ENCODE measurements at regions not wholly inside any gene's neighbourhood (a gene's known extent, or its start where the extent isn't known, plus 50 kb on each side); places are given as distances from the start of the nearest gene placed in this dataset.

GRCh38 chr14:71576472-71576871 is 355.8 kb upstream of the RGS6 start:
- TF ChIP-seq CTCF (IDR thresholded peaks at IDR 0.05; ENCODE audit: insufficient read depth, low read length, poor library complexity, severe bottlenecking), result no peak
- TF ChIP-seq EZH2phosphoT487 (conservative IDR thresholded peaks at IDR 0.05; ENCODE audit: low read length), result no peak
- Histone ChIP-seq H3K9me3 (ENCODE audit: insufficient read depth, low read length) (no peaks in the 10 kb centered on the region), H2AFZ (ENCODE audit: low read depth, low read length, severe bottlenecking) (no peak overlapping the region), H3K4me3 (ENCODE audit: insufficient read depth, low read length, poor library complexity, severe bottlenecking) (no peak overlapping the region), H3K79me2 (ENCODE audit: insufficient read depth, low read length) (no peaks in the 10 kb centered on the region), H3K9me2 (replicated peaks; ENCODE audit: insufficient read depth, low read length) (no peaks in the 10 kb centered on the region), H3K27me3 (ENCODE audit: low read length) (no peaks in the 10 kb centered on the region), H3K9ac (ENCODE audit: low read length) (no peak overlapping the region), H4K20me1 (ENCODE audit: low read depth, low read length) (no peaks in the 10 kb centered on the region), H3F3A (ENCODE audit: insufficient read depth) (peaks cover 5% of the 10 kb centered on the region; the same call in 1 of the 2 replicates), H3K36me3 (ENCODE audit: low read length) (no peaks in the 10 kb centered on the region), H3K4me2 (ENCODE audit: low read depth, low read length, poor library complexity, severe bottlenecking) (no peak overlapping the region), H3K27ac (ENCODE audit: low read depth, low read length) (no peak overlapping the region)

- no peaks in the 10 kb centered on the region for H3K27me3 ChIP-seq (ENCODE audit: low read length)
- no peak overlapping the region for H3K4me3 ChIP-seq (ENCODE audit: insufficient read depth, low read length, poor library complexity, severe bottlenecking)
- H3F3A ChIP-seq (ENCODE audit: insufficient read depth), result no peaks in the 10 kb centered on the region
- no peaks in the 10 kb centered on the region for H4K20me1 ChIP-seq (ENCODE audit: low read depth, low read length)
- no peaks in the 10 kb centered on the region for H3K36me3 ChIP-seq (ENCODE audit: low read length)
- H3K4me2 ChIP-seq (ENCODE audit: low read depth, low read length, poor library complexity, severe bottlenecking), result no peak overlapping the region
- no peak overlapping the region for H3K27ac ChIP-seq (ENCODE audit: low read depth, low read length)
- H3K79me2 ChIP-seq (ENCODE audit: insufficient read depth, low read length), result no peaks in the 10 kb centered on the region
- H3K9me3 ChIP-seq (ENCODE audit: insufficient read depth, low read length), result no peaks in the 10 kb centered on the region
- no peaks in the 10 kb centered on the region for H3K9me2 ChIP-seq (replicated peaks; ENCODE audit: insufficient read depth, low read length)
- TF ChIP-seq EZH2phosphoT487 (conservative IDR thresholded peaks at IDR 0.05; ENCODE audit: low read length) (no peak), CTCF (IDR thresholded peaks at IDR 0.05; ENCODE audit: insufficient read depth, low read length, poor library complexity, severe bottlenecking) (no peak)
- no peak overlapping the region for H3K9ac ChIP-seq (ENCODE audit: low read length)
- H2AFZ ChIP-seq (ENCODE audit: low read depth, low read length, severe bottlenecking), result no peak overlapping the region
These were observed 352.9 kb upstream of the RGS6 start for GRCh38 chr14:71579331-71579730.

GRCh38 chr14:71582705-71583104 is 349.5 kb upstream of the RGS6 start:
- H3F3A ChIP-seq (ENCODE audit: insufficient read depth), result no peaks in the 10 kb centered on the region
- TF ChIP-seq CTCF (IDR thresholded peaks at IDR 0.05; ENCODE audit: insufficient read depth, low read length, poor library complexity, severe bottlenecking) (no peak), EZH2phosphoT487 (conservative IDR thresholded peaks at IDR 0.05; ENCODE audit: low read length) (no peak)
- no peak overlapping the region for H2AFZ ChIP-seq (ENCODE audit: low read depth, low read length, severe bottlenecking)
- H4K20me1 ChIP-seq (ENCODE audit: low read depth, low read length), result no peaks in the 10 kb centered on the region
- no peak overlapping the region for H3K27ac ChIP-seq (ENCODE audit: low read depth, low read length)
- no peaks in the 10 kb centered on the region for H3K79me2 ChIP-seq (ENCODE audit: insufficient read depth, low read length)
- no peak overlapping the region for H3K9ac ChIP-seq (ENCODE audit: low read length)
- H3K36me3 ChIP-seq (ENCODE audit: low read length), result no peaks in the 10 kb centered on the region
- H3K4me2 ChIP-seq (ENCODE audit: low read depth, low read length, poor library complexity, severe bottlenecking), result no peak overlapping the region
- no peaks in the 10 kb centered on the region for H3K9me2 ChIP-seq (replicated peaks; ENCODE audit: insufficient read depth, low read length)
- no peak overlapping the region for H3K4me3 ChIP-seq (ENCODE audit: insufficient read depth, low read length, poor library complexity, severe bottlenecking)
- no peaks in the 10 kb centered on the region for H3K9me3 ChIP-seq (ENCODE audit: insufficient read depth, low read length)
- H3K27me3 ChIP-seq (ENCODE audit: low read length), result no peaks in the 10 kb centered on the region

All from SU-DHL-6 (cell line).